Left ventricle myocardium inferior (tissue), 1 donor: ENCODE measurements at regions not wholly inside any gene's neighbourhood (a gene's known extent, or its start where the extent isn't known, plus 50 kb on each side); places are given as distances from the start of the nearest gene placed in this dataset.

Source experiments
- DNase-seq: peaks from one replicate; pipeline ENCODE4 v3.0.0-alpha.2; 2020
- H3K27ac ChIP-seq: fragments of 200-600 bp; replicated peaks from 2 replicates; pipeline ENCODE4 v1.8.0; 2021
- H3K27me3 ChIP-seq: fragments of 200-600 bp; 2 replicates; pipeline ENCODE4 v1.8.0; 2021; ENCODE audit warnings: low read depth
- H3K36me3 ChIP-seq: fragments of 200-600 bp; 2 replicates; pipeline ENCODE4 v1.8.0; 2021
- H3K4me1 ChIP-seq: fragments of 200-600 bp; 2 replicates; pipeline ENCODE4 v1.8.0; 2021
- H3K4me3 ChIP-seq: fragments of 200-600 bp; 2 replicates; pipeline ENCODE4 v1.8.0; 2021; ENCODE audit warnings: mild to moderate bottlenecking, moderate library complexity
- H3K9me3 ChIP-seq: fragments of 200-600 bp; replicated peaks from 2 replicates; pipeline ENCODE4 v1.8.0; 2021
- CTCF ChIP-seq: fragments of 200-600 bp; IDR thresholded peaks from 2 replicates; pipeline ENCODE4 v1.8.0; 2021; ENCODE audit warnings: antibody characterized with exemption, mild to moderate bottlenecking, borderline replicate concordance
- intact Hi-C: fragments of 100-400 bp; cut with micrococcal nuclease; formaldehyde crosslinking; loops from one replicate; pipeline ENCODE4 v1.11.0; 2022
- donor health status: DM: no; HTN: yes; CAD: no; lungs with severe emphysema.

GRCh38 chr14:81723956-81724355 lies 190.3 kb upstream of the SEL1L start:
- intact Hi-C loops = no loop called here
- no peak for DNase-seq
- Histone ChIP-seq H3K27me3 (no peaks in the 10 kb centered on the region), H3K36me3 (no peaks in the 10 kb centered on the region), H3K4me1 (no peaks in the 10 kb centered on the region), H3K4me3 (no peak overlapping the region), H3K9me3 (no peaks in the 10 kb centered on the region), H3K27ac (no peak overlapping the region)
- TF ChIP-seq CTCF = no peak

- DNase-seq = no peak
- no peaks in the 10 kb centered on the region for H3K4me1 ChIP-seq
- H3K4me3 ChIP-seq = no peak overlapping the region
- H3K27ac ChIP-seq = no peak overlapping the region
- H3K27me3 ChIP-seq = no peaks in the 10 kb centered on the region
- no peaks in the 10 kb centered on the region for H3K36me3 ChIP-seq
- intact Hi-C loops = no loop called here
- H3K9me3 ChIP-seq = no peaks in the 10 kb centered on the region
- no peak for TF ChIP-seq CTCF
These were observed 193.6 kb upstream of the SEL1L start for GRCh38 chr14:81727218-81727617.

- no peak for DNase-seq
- intact Hi-C loops = no loop called here
- H3K4me1 ChIP-seq = no peaks in the 10 kb centered on the region
- H3K27me3 ChIP-seq = no peaks in the 10 kb centered on the region
- no peaks in the 10 kb centered on the region for H3K36me3 ChIP-seq
- TF ChIP-seq CTCF = no peak
- no peaks in the 10 kb centered on the region for H3K9me3 ChIP-seq
- H3K27ac ChIP-seq = no peak overlapping the region
- H3K4me3 ChIP-seq = no peak overlapping the region
These were observed 194.8 kb upstream of the SEL1L start for GRCh38 chr14:81728447-81728846.

GRCh38 chr14:81729622-81730021 lies 196.0 kb upstream of the SEL1L start:
- H3K27me3 ChIP-seq = no peaks in the 10 kb centered on the region
- peaks cover 7% of the 10 kb centered on the region for H3K9me3 ChIP-seq
- no peaks in the 10 kb centered on the region for H3K4me1 ChIP-seq
- intact Hi-C loops = no loop called here
- no peaks in the 10 kb centered on the region for H3K36me3 ChIP-seq
- H3K4me3 ChIP-seq = no peak overlapping the region
- no peak for DNase-seq
- no peak overlapping the region for H3K27ac ChIP-seq
- no peak for TF ChIP-seq CTCF

GRCh38 chr14:81737938-81738337 lies 204.3 kb upstream of the SEL1L start:
- H3K27ac ChIP-seq = no peak overlapping the region
- no peak overlapping the region for H3K4me3 ChIP-seq
- peaks cover 7% of the 10 kb centered on the region for H3K9me3 ChIP-seq
- intact Hi-C loops = no loop called here
- no peaks in the 10 kb centered on the region for H3K36me3 ChIP-seq
- no peak for DNase-seq
- TF ChIP-seq CTCF = no peak
- H3K27me3 ChIP-seq = no peaks in the 10 kb centered on the region
- no peaks in the 10 kb centered on the region for H3K4me1 ChIP-seq
